HG02884 (cell line): ENCODE measurements at regions not wholly inside any gene's neighbourhood (a gene's known extent, or its start where the extent isn't known, plus 50 kb on each side); places are given as distances from the start of the nearest gene placed in this dataset.

Experiments used
- ATAC-seq: cut with Tn5 transposase; IDR thresholded peaks from one replicate; pipeline ENCODE4 v1.9.1; 2021; ENCODE audit warnings: mild to moderate bottlenecking, moderate library complexity; ENCODE audit not compliant: unreplicated experiment

GRCh38 chr15:70508561-70509281 lies 254.6 kb downstream of the UACA start:
- ATAC-seq: no peak

- no peak for ATAC-seq
Observed at GRCh38 chr15:70507772-70508371, 255.5 kb downstream of the UACA start.

GRCh38 chr15:70505936-70506912 lies 257.1 kb downstream of the UACA start:
- no peak for ATAC-seq

- no peak for ATAC-seq
Observed at GRCh38 chr15:70505411-70505919, 257.9 kb downstream of the UACA start.

GRCh38 chr15:70504988-70505387 lies 258.4 kb downstream of the UACA start:
- ATAC-seq: no peak

GRCh38 chr15:70504299-70504951 lies 258.9 kb downstream of the UACA start:
- no peak for ATAC-seq

GRCh38 chr15:70503798-70504298 lies 259.5 kb downstream of the UACA start:
- no peak for ATAC-seq

GRCh38 chr15:70503073-70503745 lies 260.1 kb downstream of the UACA start:
- ATAC-seq: no peak

GRCh38 chr15:70502529-70502928 lies 260.8 kb downstream of the UACA start:
- no peak for ATAC-seq

GRCh38 chr15:70501849-70502248 lies 261.5 kb downstream of the UACA start:
- no peak for ATAC-seq

GRCh38 chr15:70501121-70501727 lies 262.1 kb downstream of the UACA start:
- ATAC-seq: no peak

GRCh38 chr15:70499791-70500190 lies 263.6 kb downstream of the UACA start:
- no peak for ATAC-seq

GRCh38 chr15:70498096-70498626 lies 265.2 kb downstream of the UACA start:
- no peak for ATAC-seq

GRCh38 chr15:70497661-70498060 lies 265.7 kb downstream of the UACA start:
- ATAC-seq: no peak

GRCh38 chr15:70495991-70496599 lies 267.3 kb downstream of the UACA start:
- ATAC-seq: no peak

- ATAC-seq: no peak
Observed at GRCh38 chr15:70494852-70495571, 268.3 kb downstream of the UACA start.

GRCh38 chr15:70494517-70494851 lies 268.9 kb downstream of the UACA start:
- no peak for ATAC-seq

- ATAC-seq: no peak
Observed at GRCh38 chr15:70493787-70494516, 269.4 kb downstream of the UACA start.
